ENCODE measurements at regions not wholly inside any gene's neighbourhood (a gene's known extent, or its start where the extent isn't known, plus 50 kb on each side); places are given as distances from the start of the nearest gene placed in this dataset.

DNA sequence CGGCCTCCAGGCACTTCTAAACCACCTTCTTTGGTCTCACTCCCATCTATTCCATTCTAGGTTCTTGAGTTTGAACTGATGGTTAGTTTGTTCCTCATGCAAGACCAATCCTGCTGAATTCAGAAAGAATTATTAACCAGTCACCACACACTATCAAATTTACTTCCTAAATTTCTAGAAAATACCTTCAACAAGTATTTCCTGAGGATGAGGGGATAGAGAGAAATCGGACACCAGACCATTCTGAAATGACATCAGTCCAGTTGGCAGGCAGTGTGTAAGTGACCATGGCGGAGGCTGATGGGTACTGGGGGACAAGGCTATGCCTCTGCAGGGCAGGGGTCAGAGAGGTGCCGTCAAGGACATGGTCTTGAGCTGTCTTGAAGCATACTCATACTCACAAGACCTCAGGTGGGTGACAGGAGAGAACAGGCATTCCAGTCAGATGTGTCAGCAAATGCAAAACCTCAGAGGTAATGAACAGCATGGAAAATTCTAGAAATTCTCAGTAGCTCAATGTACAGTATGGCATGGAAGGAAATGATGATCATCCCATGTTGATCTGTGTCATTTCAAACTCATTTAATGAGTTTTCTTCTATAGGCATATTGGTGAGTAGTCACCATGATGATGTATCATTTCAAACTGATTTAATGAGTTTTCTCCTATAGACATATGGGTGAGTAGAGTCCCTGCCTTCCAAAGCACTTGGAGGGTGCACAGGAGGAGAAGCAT is 119.6 kb downstream of the DDX1 start:
- H3K4me3 ChIP-seq (ENCODE audit: low read depth, low read length) = no peak overlapping the region
- no peaks in the 10 kb centered on the region for H3K4me1 ChIP-seq (ENCODE audit: control insufficient read depth, insufficient read depth, low read length)
- H3K36me3 ChIP-seq (ENCODE audit: control insufficient read depth in 2 of 2, insufficient read depth in 1 of 2, low read length in 2 of 2) = no peaks in the 10 kb centered on the region
- H3K9me3 ChIP-seq (ENCODE audit: control insufficient read depth, insufficient read depth, low read depth, low read length) = no peaks in the 10 kb centered on the region
- ChIA-PET CTCF (no interaction called here), POLR2A (no interaction called here)
- H3K27ac ChIP-seq (ENCODE audit: extremely low read depth, low read depth, low read length) = no peak overlapping the region
- no peak for TF ChIP-seq ZNF146 (tag by site-specific recombination; IDR thresholded peaks at IDR 0.05)
- no peak for TF ChIP-seq ZBTB20 (tag by site-specific recombination; IDR thresholded peaks at IDR 0.05)
- TF ChIP-seq ZNF416 (tag by site-specific recombination; IDR thresholded peaks at IDR 0.05) = no peak
- no peak for TF ChIP-seq ZBTB8A (tag by site-specific recombination; IDR thresholded peaks at IDR 0.05)
- TF ChIP-seq ZNF530 (tag by site-specific recombination; IDR thresholded peaks at IDR 0.05; ENCODE audit: low read depth) = no peak
- no peak for TF ChIP-seq ZNF426 (tag by site-specific recombination; IDR thresholded peaks at IDR 0.05)
- no peak for TF ChIP-seq ZNF830 (tag by site-specific recombination; IDR thresholded peaks at IDR 0.05; ENCODE audit: low read depth)
- no peak for TF ChIP-seq ZNF707 (tag by site-specific recombination; IDR thresholded peaks at IDR 0.05)
- no peak for TF ChIP-seq ZNF600 (tag by site-specific recombination; IDR thresholded peaks at IDR 0.05)
- no peak for TF ChIP-seq ZNF585B (tag by site-specific recombination; IDR thresholded peaks at IDR 0.05)
- TF ChIP-seq ZNF529 (tag by site-specific recombination; IDR thresholded peaks at IDR 0.05; ENCODE audit: insufficient replicate concordance) = no peak
- TF ChIP-seq ZNF677 (tag by site-specific recombination; IDR thresholded peaks at IDR 0.05) = no peak
- TF ChIP-seq, protein P1, sequence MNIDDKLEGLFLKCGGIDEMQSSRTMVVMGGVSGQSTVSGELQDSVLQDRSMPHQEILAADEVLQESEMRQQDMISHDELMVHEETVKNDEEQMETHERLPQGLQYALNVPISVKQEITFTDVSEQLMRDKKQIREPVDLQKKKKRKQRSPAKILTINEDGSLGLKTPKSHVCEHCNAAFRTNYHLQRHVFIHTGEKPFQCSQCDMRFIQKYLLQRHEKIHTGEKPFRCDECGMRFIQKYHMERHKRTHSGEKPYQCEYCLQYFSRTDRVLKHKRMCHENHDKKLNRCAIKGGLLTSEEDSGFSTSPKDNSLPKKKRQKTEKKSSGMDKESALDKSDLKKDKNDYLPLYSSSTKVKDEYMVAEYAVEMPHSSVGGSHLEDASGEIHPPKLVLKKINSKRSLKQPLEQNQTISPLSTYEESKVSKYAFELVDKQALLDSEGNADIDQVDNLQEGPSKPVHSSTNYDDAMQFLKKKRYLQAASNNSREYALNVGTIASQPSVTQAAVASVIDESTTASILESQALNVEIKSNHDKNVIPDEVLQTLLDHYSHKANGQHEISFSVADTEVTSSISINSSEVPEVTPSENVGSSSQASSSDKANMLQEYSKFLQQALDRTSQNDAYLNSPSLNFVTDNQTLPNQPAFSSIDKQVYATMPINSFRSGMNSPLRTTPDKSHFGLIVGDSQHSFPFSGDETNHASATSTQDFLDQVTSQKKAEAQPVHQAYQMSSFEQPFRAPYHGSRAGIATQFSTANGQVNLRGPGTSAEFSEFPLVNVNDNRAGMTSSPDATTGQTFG (tag by site-specific recombination; IDR thresholded peaks at IDR 0.05; ENCODE audit: borderline replicate concordance) = no peak

DNA sequence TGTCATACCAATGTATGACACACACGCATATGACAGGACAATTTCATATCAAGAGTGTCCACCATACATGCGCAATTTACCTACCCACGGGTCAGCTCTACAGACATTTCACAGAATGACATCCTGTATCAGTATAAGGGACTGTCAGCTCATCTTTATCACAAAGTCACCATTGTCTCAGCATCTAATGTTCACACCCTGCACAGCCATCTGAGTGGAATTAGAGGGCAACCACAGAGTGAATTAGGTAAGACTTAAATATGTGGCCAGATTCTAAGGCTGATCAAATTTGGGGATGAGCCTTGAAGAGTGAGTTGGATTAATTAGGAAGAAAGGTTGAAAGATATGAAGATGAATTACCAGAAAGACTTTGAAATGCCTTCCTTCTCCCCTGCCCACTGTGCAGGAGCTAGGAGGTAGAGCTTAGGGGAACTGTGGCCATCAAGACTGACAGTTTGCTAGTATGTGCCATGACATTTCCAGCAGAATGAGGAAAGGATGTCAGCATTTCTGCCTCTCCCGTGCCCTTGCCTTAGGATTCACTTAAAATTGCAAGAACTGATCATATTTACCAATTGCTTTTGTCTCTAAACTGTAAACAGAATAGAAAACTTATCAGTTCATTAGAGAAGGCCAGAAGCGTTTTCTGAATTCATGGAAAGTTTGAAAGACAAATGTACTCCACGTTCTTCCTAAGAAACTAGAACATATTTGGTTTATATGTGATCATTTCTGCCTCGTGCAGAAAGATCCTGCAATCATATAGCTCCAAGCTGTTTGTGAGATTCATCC is 121.1 kb downstream of the DDX1 start:
- no peaks in the 10 kb centered on the region for H3K9me3 ChIP-seq (ENCODE audit: control insufficient read depth, insufficient read depth, low read depth, low read length)
- ChIA-PET CTCF (no interaction called here), POLR2A (no interaction called here)
- no peak overlapping the region for H3K27ac ChIP-seq (ENCODE audit: extremely low read depth, low read depth, low read length)
- no peaks in the 10 kb centered on the region for H3K36me3 ChIP-seq (ENCODE audit: control insufficient read depth in 2 of 2, insufficient read depth in 1 of 2, low read length in 2 of 2)
- TF ChIP-seq ZBTB21 (tag by site-specific recombination; IDR thresholded peaks at IDR 0.05) = no peak
- TF ChIP-seq KLF16 (tag by site-specific recombination; IDR thresholded peaks at IDR 0.05) = no peak
- TF ChIP-seq ZFHX2 (tag by site-specific recombination; conservative IDR thresholded peaks at IDR 0.05) = no peak
- no peak for TF ChIP-seq ZNF560 (tag by site-specific recombination; IDR thresholded peaks at IDR 0.05; ENCODE audit: borderline replicate concordance)
- TF ChIP-seq, protein P2, sequence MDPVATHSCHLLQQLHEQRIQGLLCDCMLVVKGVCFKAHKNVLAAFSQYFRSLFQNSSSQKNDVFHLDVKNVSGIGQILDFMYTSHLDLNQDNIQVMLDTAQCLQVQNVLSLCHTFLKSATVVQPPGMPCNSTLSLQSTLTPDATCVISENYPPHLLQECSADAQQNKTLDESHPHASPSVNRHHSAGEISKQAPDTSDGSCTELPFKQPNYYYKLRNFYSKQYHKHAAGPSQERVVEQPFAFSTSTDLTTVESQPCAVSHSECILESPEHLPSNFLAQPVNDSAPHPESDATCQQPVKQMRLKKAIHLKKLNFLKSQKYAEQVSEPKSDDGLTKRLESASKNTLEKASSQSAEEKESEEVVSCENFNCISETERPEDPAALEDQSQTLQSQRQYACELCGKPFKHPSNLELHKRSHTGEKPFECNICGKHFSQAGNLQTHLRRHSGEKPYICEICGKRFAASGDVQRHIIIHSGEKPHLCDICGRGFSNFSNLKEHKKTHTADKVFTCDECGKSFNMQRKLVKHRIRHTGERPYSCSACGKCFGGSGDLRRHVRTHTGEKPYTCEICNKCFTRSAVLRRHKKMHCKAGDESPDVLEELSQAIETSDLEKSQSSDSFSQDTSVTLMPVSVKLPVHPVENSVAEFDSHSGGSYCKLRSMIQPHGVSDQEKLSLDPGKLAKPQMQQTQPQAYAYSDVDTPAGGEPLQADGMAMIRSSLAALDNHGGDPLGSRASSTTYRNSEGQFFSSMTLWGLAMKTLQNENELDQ (tag by site-specific recombination; IDR thresholded peaks at IDR 0.05; ENCODE audit: low read depth) = no peak
- TF ChIP-seq ZNF302 (tag by site-specific recombination; IDR thresholded peaks at IDR 0.05; ENCODE audit: low read depth) = no peak
- no peak for TF ChIP-seq OSR2 (tag by site-specific recombination; IDR thresholded peaks at IDR 0.05)
- TF ChIP-seq, protein P3, sequence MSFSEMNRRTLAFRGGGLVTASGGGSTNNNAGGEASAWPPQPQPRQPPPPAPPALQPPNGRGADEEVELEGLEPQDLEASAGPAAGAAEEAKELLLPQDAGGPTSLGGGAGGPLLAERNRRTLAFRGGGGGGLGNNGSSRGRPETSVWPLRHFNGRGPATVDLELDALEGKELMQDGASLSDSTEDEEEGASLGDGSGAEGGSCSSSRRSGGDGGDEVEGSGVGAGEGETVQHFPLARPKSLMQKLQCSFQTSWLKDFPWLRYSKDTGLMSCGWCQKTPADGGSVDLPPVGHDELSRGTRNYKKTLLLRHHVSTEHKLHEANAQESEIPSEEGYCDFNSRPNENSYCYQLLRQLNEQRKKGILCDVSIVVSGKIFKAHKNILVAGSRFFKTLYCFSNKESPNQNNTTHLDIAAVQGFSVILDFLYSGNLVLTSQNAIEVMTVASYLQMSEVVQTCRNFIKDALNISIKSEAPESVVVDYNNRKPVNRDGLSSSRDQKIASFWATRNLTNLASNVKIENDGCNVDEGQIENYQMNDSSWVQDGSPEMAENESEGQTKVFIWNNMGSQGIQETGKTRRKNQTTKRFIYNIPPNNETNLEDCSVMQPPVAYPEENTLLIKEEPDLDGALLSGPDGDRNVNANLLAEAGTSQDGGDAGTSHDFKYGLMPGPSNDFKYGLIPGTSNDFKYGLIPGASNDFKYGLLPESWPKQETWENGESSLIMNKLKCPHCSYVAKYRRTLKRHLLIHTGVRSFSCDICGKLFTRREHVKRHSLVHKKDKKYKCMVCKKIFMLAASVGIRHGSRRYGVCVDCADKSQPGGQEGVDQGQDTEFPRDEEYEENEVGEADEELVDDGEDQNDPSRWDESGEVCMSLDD (tag by site-specific recombination; IDR thresholded peaks at IDR 0.05) = no peak
- no peak for TF ChIP-seq ZNF629 (tag by site-specific recombination; IDR thresholded peaks at IDR 0.05)
- no peak for TF ChIP-seq MYNN (tag by site-specific recombination; IDR thresholded peaks at IDR 0.05; ENCODE audit: borderline replicate concordance)
- TF ChIP-seq, protein P4, sequence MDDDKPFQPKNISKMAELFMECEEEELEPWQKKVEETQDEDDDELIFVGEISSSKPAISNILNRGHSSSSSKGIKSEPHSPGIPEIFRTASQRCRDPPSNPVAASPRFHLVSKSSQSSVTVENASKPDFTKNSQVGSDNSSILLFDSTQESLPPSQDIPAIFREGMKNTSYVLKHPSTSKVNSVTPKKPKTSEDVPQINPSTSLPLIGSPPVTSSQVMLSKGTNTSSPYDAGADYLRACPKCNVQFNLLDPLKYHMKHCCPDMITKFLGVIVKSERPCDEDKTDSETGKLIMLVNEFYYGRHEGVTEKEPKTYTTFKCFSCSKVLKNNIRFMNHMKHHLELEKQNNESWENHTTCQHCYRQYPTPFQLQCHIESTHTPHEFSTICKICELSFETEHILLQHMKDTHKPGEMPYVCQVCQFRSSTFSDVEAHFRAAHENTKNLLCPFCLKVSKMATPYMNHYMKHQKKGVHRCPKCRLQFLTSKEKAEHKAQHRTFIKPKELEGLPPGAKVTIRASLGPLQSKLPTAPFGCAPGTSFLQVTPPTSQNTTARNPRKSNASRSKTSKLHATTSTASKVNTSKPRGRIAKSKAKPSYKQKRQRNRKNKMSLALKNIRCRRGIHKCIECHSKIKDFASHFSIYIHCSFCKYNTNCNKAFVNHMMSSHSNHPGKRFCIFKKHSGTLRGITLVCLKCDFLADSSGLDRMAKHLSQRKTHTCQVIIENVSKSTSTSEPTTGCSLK (tag by site-specific recombination; IDR thresholded peaks at IDR 0.05) = no peak
- no peaks in the 10 kb centered on the region for H3K4me1 ChIP-seq (ENCODE audit: control insufficient read depth, insufficient read depth, low read length)
- no peak overlapping the region for H3K4me3 ChIP-seq (ENCODE audit: low read depth, low read length)
